NCI-H510A treated with DMSO at 0.1 percent for 48 hours (cell line): ENCODE measurements at regions not wholly inside any gene's neighbourhood (a gene's known extent, or its start where the extent isn't known, plus 50 kb on each side); places are given as distances from the start of the nearest gene placed in this dataset.
"Not testable (repeated sequence)": the region's sequence is repeated elsewhere in the genome, so short reads cannot be mapped to it uniquely, and the experiment has no call there.

Source experiments
- DNase-seq: peaks from one replicate; lab custom pipeline; 2025; lab: John Stamatoyannopoulos, UW

- not testable (repeated sequence) for DNase-seq
Measured at GRCh38 chr9:85792057-85792456, 50.3 kb upstream of the AGTPBP1 start.

GRCh38 chr9:85802978-85803695, 61.4 kb upstream of the AGTPBP1 start:
- not testable (repeated sequence) for DNase-seq

- DNase-seq, result peak; percentile 90
Measured at GRCh38 chr9:85804847-85805133, 63.0 kb upstream of the AGTPBP1 start.

- DNase-seq, result peak; percentile 90
Measured at GRCh38 chr9:85805134-85806005, 63.6 kb upstream of the AGTPBP1 start.

GRCh38 chr9:85808329-85808728, 66.6 kb upstream of the AGTPBP1 start:
- DNase-seq, result not testable (repeated sequence)

GRCh38 chr9:85813388-85813787, 71.6 kb upstream of the AGTPBP1 start:
- not testable (repeated sequence) for DNase-seq

- DNase-seq, result not testable (repeated sequence)
Measured at GRCh38 chr9:85814800-85815199, 73.0 kb upstream of the AGTPBP1 start.

GRCh38 chr9:85818971-85819370, 77.2 kb upstream of the AGTPBP1 start:
- peak; percentile 23 for DNase-seq

GRCh38 chr9:85820598-85820997, 78.8 kb upstream of the AGTPBP1 start:
- not testable (repeated sequence) for DNase-seq

GRCh38 chr9:85824949-85825348, 83.2 kb upstream of the AGTPBP1 start:
- not testable (repeated sequence) for DNase-seq

GRCh38 chr9:85834591-85834990, 92.8 kb upstream of the AGTPBP1 start:
- not testable (repeated sequence) for DNase-seq

GRCh38 chr9:85843949-85844348, 97.0 kb upstream of the NAA35 start:
- DNase-seq, result not testable (repeated sequence)

GRCh38 chr9:85847782-85848181, 93.2 kb upstream of the NAA35 start:
- DNase-seq, result not testable (repeated sequence)

GRCh38 chr9:85858056-85858750, 82.7 kb upstream of the NAA35 start:
- DNase-seq, result no peak

- DNase-seq, result peak; percentile 15
Measured at GRCh38 chr9:85859765-85860164, 81.2 kb upstream of the NAA35 start.

- DNase-seq, result not testable (repeated sequence)
Measured at GRCh38 chr9:85861882-85862281, 79.1 kb upstream of the NAA35 start.

- DNase-seq, result no peak
Measured at GRCh38 chr9:85863875-85864274, 77.1 kb upstream of the NAA35 start.

- no peak for DNase-seq
Measured at GRCh38 chr9:85871008-85871407, 69.9 kb upstream of the NAA35 start.

- not testable (repeated sequence) for DNase-seq
Measured at GRCh38 chr9:85871683-85872082, 69.3 kb upstream of the NAA35 start.

- no peak for DNase-seq
Measured at GRCh38 chr9:85872463-85872862, 68.5 kb upstream of the NAA35 start.

GRCh38 chr9:85876628-85877027, 64.3 kb upstream of the NAA35 start:
- no peak for DNase-seq

GRCh38 chr9:85878872-85879597, 61.9 kb upstream of the NAA35 start:
- DNase-seq, result not testable (repeated sequence)
